ENCODE measurements at regions not wholly inside any gene's neighbourhood (a gene's known extent, or its start where the extent isn't known, plus 50 kb on each side); places are given as distances from the start of the nearest gene placed in this dataset.

DNA sequence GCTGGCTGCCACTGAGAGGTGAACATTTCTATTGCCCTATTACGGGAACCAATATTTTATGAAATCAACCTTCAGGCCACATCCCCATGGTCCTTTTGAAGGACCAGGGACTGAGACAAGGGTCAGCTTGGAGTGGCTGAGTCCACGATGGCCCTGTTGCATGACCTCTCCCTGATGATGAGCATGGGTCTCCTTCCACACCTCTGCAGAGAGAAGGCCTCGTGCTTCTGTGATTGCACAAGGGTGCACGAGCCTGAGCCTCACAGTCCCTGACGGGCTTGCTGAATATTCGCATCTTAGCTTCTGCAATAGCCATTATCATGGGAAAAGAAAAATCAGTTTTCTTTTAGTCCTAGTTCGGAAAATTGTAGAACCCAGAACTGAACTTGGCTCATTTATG is 255.0 kb upstream of the IRX2 start:
- 77 to 86% methylated on average over 7 of the region's 7 CpGs for WGBS, 2 donors
- Histone ChIP-seq H3K4me1 (no peaks in the 10 kb centered on the region), H3K9me3 (peaks cover 0 to 4% (median 0%) of the 10 kb centered on the region in 4 donors), H3K27ac (no peak overlapping the region), H3K4me3 (no peak overlapping the region), H3K27me3 (no peaks in the 10 kb centered on the region), H3K36me3 (no peaks in the 10 kb centered on the region)
- no peak for DNase-seq (ENCODE audit: low spot score in 2 of 2)
- TF ChIP-seq POLR2A (IDR thresholded peaks at IDR 0.05) (no peak), CTCF (IDR thresholded peaks at IDR 0.05) (no peak), EP300 (IDR thresholded peaks at IDR 0.05) (no peak)

- Histone ChIP-seq H3K36me3 (no peaks in the 10 kb centered on the region), H3K4me3 (no peak overlapping the region), H3K9me3 (peaks cover 0 to 6% (median 0%) of the 10 kb centered on the region in 4 donors), H3K27me3 (no peaks in the 10 kb centered on the region), H3K27ac (no peak overlapping the region), H3K4me1 (no peaks in the 10 kb centered on the region)
- no peak for DNase-seq (ENCODE audit: low spot score in 2 of 2)
- TF ChIP-seq CTCF (IDR thresholded peaks at IDR 0.05) (no peak), EP300 (IDR thresholded peaks at IDR 0.05) (no peak), POLR2A (IDR thresholded peaks at IDR 0.05) (no peak)
- 92 to 93% methylated on average over 9 of the region's 9 CpGs for WGBS, 2 donors
Observed at GRCh38 chr5:3004361-3005080, 253.0 kb upstream of the IRX2 start.

GRCh38 chr5:3002230-3002629 is 250.8 kb upstream of the IRX2 start:
- H3K27ac ChIP-seq: no peak overlapping the region
- no peaks in the 10 kb centered on the region for H3K27me3 ChIP-seq
- H3K4me1 ChIP-seq: no peaks in the 10 kb centered on the region
- WGBS, 2 donors: 89% methylated on average over 17 of the region's 17 CpGs
- DNase-seq (ENCODE audit: low spot score in 2 of 2): no peak
- peaks cover 0 to 6% (median 0%) of the 10 kb centered on the region in 4 donors for H3K9me3 ChIP-seq
- TF ChIP-seq CTCF (IDR thresholded peaks at IDR 0.05) (no peak), EP300 (IDR thresholded peaks at IDR 0.05) (no peak), POLR2A (IDR thresholded peaks at IDR 0.05) (no peak)
- H3K4me3 ChIP-seq: no peak overlapping the region
- no peaks in the 10 kb centered on the region for H3K36me3 ChIP-seq

- no peak for DNase-seq (ENCODE audit: low spot score in 2 of 2)
- 80 to 84% methylated on average over 6 of the region's 6 CpGs for WGBS, 2 donors
- no peaks in the 10 kb centered on the region for H3K36me3 ChIP-seq
- peaks cover 0 to 6% (median 0%) of the 10 kb centered on the region in 4 donors for H3K9me3 ChIP-seq
- no peak for TF ChIP-seq EP300 (IDR thresholded peaks at IDR 0.05)
- no peak for TF ChIP-seq POLR2A (IDR thresholded peaks at IDR 0.05)
- no peak for TF ChIP-seq CTCF (IDR thresholded peaks at IDR 0.05)
- H3K4me1 ChIP-seq: no peaks in the 10 kb centered on the region
- H3K27ac ChIP-seq: no peak overlapping the region
- no peaks in the 10 kb centered on the region for H3K27me3 ChIP-seq
- H3K4me3 ChIP-seq: no peak overlapping the region
Observed at GRCh38 chr5:3000631-3001030, 249.2 kb upstream of the IRX2 start.

- Histone ChIP-seq H3K27me3 (no peaks in the 10 kb centered on the region), H3K27ac (no peak overlapping the region), H3K36me3 (no peaks in the 10 kb centered on the region), H3K9me3 (peaks cover 0 to 6% (median 0%) of the 10 kb centered on the region in 4 donors), H3K4me1 (no peaks in the 10 kb centered on the region), H3K4me3 (no peak overlapping the region)
- no peak for DNase-seq (ENCODE audit: low spot score in 2 of 2)
- no peak for TF ChIP-seq POLR2A (IDR thresholded peaks at IDR 0.05)
- no peak for TF ChIP-seq EP300 (IDR thresholded peaks at IDR 0.05)
- TF ChIP-seq CTCF (IDR thresholded peaks at IDR 0.05): no peak
- WGBS, 2 donors: 82 to 91% methylated on average over 11 of the region's 11 CpGs
Observed at GRCh38 chr5:2999926-3000325, 248.4 kb upstream of the IRX2 start.

All from tibial nerve (tissue), 4 donors.